Panc1 (cell line): ENCODE measurements at regions not wholly inside any gene's neighbourhood (a gene's known extent, or its start where the extent isn't known, plus 50 kb on each side); places are given as distances from the start of the nearest gene placed in this dataset.

Experiments used
- POLR2AphosphoS5 ChIP-seq: IDR thresholded peaks from 2 replicates; pipeline ENCODE4 v1.6.1; 2012; ENCODE audit warnings: mild to moderate bottlenecking, low read depth, low read length, moderate library complexity
- TCF7L2 ChIP-seq: IDR thresholded peaks from 2 replicates; pipeline ENCODE4 v1.6.1; 2011; ENCODE audit warnings: mild to moderate bottlenecking, low read depth, low read length, inconsistent platforms
- TF ChIP-seq, protein P1 (sequence below): fragments of 450-650 bp; IDR thresholded peaks from 2 replicates; pipeline ENCODE4 v1.5.1; 2017; ENCODE audit warnings: mild to moderate bottlenecking
- TF ChIP-seq, protein P2 (sequence below), 2 experiments: IDR thresholded peaks; 2 replicates each; pipeline ENCODE4 v1.6.1; 2011 to 2012; ENCODE audit warnings: low read depth in 2 of 2, control low read depth in 1 of 2, low read length in 1 of 2, mild to moderate bottlenecking in 1 of 2, moderate library complexity in 1 of 2; ENCODE audit not compliant: insufficient read depth in 1 of 2

DNA sequence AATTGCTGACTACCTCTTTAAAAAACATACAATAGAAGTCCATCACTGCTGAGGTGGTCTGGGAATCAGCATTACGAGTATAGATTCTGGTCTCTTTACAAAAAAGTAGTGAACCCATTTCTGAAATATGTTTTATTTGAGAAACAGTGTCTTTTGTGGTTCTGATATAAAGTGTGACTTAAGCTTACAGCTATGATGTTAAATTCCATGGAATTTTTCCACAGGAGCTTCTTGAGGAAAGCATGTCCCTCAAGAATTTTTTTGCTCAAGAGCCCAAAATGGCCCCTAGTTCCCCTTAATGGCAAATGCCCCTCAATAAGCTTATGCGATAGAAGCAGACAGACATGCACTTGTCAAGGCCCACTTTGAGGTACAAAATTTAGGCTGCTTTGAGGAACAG, 265.7 kb downstream of the FAM170A start:
- TF ChIP-seq, protein P1, sequence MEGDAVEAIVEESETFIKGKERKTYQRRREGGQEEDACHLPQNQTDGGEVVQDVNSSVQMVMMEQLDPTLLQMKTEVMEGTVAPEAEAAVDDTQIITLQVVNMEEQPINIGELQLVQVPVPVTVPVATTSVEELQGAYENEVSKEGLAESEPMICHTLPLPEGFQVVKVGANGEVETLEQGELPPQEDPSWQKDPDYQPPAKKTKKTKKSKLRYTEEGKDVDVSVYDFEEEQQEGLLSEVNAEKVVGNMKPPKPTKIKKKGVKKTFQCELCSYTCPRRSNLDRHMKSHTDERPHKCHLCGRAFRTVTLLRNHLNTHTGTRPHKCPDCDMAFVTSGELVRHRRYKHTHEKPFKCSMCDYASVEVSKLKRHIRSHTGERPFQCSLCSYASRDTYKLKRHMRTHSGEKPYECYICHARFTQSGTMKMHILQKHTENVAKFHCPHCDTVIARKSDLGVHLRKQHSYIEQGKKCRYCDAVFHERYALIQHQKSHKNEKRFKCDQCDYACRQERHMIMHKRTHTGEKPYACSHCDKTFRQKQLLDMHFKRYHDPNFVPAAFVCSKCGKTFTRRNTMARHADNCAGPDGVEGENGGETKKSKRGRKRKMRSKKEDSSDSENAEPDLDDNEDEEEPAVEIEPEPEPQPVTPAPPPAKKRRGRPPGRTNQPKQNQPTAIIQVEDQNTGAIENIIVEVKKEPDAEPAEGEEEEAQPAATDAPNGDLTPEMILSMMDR: no peak
- TF ChIP-seq POLR2AphosphoS5: no peak
- TF ChIP-seq, protein P2, sequence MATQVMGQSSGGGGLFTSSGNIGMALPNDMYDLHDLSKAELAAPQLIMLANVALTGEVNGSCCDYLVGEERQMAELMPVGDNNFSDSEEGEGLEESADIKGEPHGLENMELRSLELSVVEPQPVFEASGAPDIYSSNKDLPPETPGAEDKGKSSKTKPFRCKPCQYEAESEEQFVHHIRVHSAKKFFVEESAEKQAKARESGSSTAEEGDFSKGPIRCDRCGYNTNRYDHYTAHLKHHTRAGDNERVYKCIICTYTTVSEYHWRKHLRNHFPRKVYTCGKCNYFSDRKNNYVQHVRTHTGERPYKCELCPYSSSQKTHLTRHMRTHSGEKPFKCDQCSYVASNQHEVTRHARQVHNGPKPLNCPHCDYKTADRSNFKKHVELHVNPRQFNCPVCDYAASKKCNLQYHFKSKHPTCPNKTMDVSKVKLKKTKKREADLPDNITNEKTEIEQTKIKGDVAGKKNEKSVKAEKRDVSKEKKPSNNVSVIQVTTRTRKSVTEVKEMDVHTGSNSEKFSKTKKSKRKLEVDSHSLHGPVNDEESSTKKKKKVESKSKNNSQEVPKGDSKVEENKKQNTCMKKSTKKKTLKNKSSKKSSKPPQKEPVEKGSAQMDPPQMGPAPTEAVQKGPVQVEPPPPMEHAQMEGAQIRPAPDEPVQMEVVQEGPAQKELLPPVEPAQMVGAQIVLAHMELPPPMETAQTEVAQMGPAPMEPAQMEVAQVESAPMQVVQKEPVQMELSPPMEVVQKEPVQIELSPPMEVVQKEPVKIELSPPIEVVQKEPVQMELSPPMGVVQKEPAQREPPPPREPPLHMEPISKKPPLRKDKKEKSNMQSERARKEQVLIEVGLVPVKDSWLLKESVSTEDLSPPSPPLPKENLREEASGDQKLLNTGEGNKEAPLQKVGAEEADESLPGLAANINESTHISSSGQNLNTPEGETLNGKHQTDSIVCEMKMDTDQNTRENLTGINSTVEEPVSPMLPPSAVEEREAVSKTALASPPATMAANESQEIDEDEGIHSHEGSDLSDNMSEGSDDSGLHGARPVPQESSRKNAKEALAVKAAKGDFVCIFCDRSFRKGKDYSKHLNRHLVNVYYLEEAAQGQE (IDR thresholded peaks at IDR 0.05; ENCODE audit: insufficient read depth in 1 of 2, low read depth in 2 of 2, low read length in 1 of 2): no peak
- TF ChIP-seq TCF7L2: no peak
